ENCODE measurements at regions not wholly inside any gene's neighbourhood (a gene's known extent, or its start where the extent isn't known, plus 50 kb on each side); places are given as distances from the start of the nearest gene placed in this dataset.

- Mint-ChIP-seq H3K36me3 (ENCODE audit: low read depth) (peaks cover 5% of the 10 kb centered on the region; the same call in 1 of the 3 replicates), H3K27me3 (ENCODE audit: insufficient read depth, low read depth, poor library complexity) (peaks cover 5% of the 10 kb centered on the region), H3K4me1 (no peaks in the 10 kb centered on the region), H3K4me3 (no peak overlapping the region), H3K9me3 (peaks cover 6% of the 10 kb centered on the region), H3K27ac (no peak overlapping the region)
- Histone ChIP-seq H3K4me2 (no peak overlapping the region), H4K20me1 (replicated peaks; ENCODE audit: insufficient read depth) (no peaks in the 10 kb centered on the region), H3K27me3 (ENCODE audit: insufficient read depth) (no peaks in the 10 kb centered on the region), H3K79me2 (replicated peaks; ENCODE audit: insufficient read depth) (no peaks in the 10 kb centered on the region), H3K27ac (ENCODE audit: low read depth) (no peak overlapping the region), H3K36me3 (ENCODE audit: insufficient read depth) (no peaks in the 10 kb centered on the region), H3K4me1 (ENCODE audit: insufficient read depth) (no peaks in the 10 kb centered on the region), H3K9me2 (ENCODE audit: insufficient read depth) (peaks cover 15% of the 10 kb centered on the region; the same call in 1 of the 2 replicates), H2AFZ (no peak overlapping the region), H3K4me3 (no peak overlapping the region), H3F3A (replicated peaks; ENCODE audit: low read depth) (no peaks in the 10 kb centered on the region)
- DNase-seq (ENCODE audit: low spot score) (no peak), ATAC-seq (no peak)
- TF ChIP-seq ZNF331 (CRISPR knock-in tag; IDR thresholded peaks at IDR 0.05; ENCODE audit: low read depth) (no peak), NANOG (IDR thresholded peaks at IDR 0.05; ENCODE audit: borderline replicate concordance) (no peak), CREB1 (CRISPR knock-in tag; IDR thresholded peaks at IDR 0.05; ENCODE audit: low read depth) (no peak), STAT1 (IDR thresholded peaks at IDR 0.05; ENCODE audit: unreplicated experiment) (no peak), JUNB (IDR thresholded peaks at IDR 0.05; ENCODE audit: unreplicated experiment) (no peak), EZH2 (IDR thresholded peaks at IDR 0.05; ENCODE audit: low read depth, unreplicated experiment) (no peak), EZH2phosphoT487 (IDR thresholded peaks at IDR 0.05; ENCODE audit: unreplicated experiment) (no peak), ZNF114 (CRISPR knock-in tag; IDR thresholded peaks at IDR 0.05) (no peak), CTCF (conservative IDR thresholded peaks at IDR 0.05; ENCODE audit: low read depth in 2 of 2) (no peak), ZNF462 (CRISPR knock-in tag; IDR thresholded peaks at IDR 0.05) (no peak), REST (IDR thresholded peaks at IDR 0.05; ENCODE audit: unreplicated experiment) (no peak), ETS1 (IDR thresholded peaks at IDR 0.05) (no peak), POLR2AphosphoS5 (IDR thresholded peaks at IDR 0.05; ENCODE audit: low read depth) (no peak)
These were observed 220.2 kb upstream of the APCDD1 start for GRCh38 chr18:10234281-10234680.
